Osteocyte (in vitro differentiated cells): ENCODE measurements at regions not wholly inside any gene's neighbourhood (a gene's known extent, or its start where the extent isn't known, plus 50 kb on each side); places are given as distances from the start of the nearest gene placed in this dataset.

Experiments used
- DNase-seq: peaks from one replicate; pipeline ENCODE4 v3.0.0; 2021; ENCODE audit warnings: mixed read lengths; ENCODE audit not compliant: unreplicated experiment; ENCODE audit errors: extremely low spot score
- H3K27ac Mint-ChIP-seq: one replicate; pipeline ENCODE4 v1.8.0; 2021; ENCODE audit warnings: mild to moderate bottlenecking, mixed read lengths; ENCODE audit not compliant: unreplicated experiment
- H3K27me3 Mint-ChIP-seq: one replicate; pipeline ENCODE4 v1.8.0; 2021; ENCODE audit warnings: mixed read lengths; ENCODE audit not compliant: unreplicated experiment
- H3K36me3 Mint-ChIP-seq: one replicate; pipeline ENCODE4 v1.8.0; 2021; ENCODE audit warnings: mixed read lengths; ENCODE audit not compliant: unreplicated experiment
- H3K4me1 Mint-ChIP-seq: one replicate; pipeline ENCODE4 v1.8.0; 2021; ENCODE audit warnings: mixed read lengths; ENCODE audit not compliant: unreplicated experiment
- H3K4me3 Mint-ChIP-seq: one replicate; pipeline ENCODE4 v1.8.0; 2021; ENCODE audit warnings: mild to moderate bottlenecking, moderate library complexity, mixed read lengths; ENCODE audit not compliant: unreplicated experiment
- H3K9me3 Mint-ChIP-seq: one replicate; pipeline ENCODE4 v1.8.0; 2021; ENCODE audit warnings: mixed read lengths; ENCODE audit not compliant: unreplicated experiment
- TF ChIP-seq, protein P1 (sequence below): fragments of 200-600 bp; sonication (generic); IDR thresholded peaks from 2 replicates; pipeline ENCODE4 v1.5.0; 2021; ENCODE audit warnings: antibody characterized with exemption, mild to moderate bottlenecking, moderate library complexity

DNA sequence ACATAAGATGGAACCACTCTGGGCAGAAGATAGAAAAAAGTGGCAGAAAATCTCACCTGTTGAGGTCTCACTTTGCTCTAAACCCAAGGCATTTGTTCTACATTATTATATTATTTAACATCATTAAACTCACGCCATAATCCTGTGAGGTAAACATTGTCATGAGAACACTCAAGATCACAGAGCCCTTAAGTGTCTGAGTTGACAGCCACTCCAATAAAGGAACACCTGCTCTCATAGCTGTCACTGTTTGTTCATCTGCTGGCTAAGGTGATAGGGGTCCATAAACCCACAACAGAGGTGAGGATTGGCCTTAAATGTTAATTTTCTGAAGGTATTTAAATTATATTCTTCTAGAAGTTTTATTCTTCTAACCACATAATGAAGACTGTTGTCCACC, 439.7 kb downstream of the RIT2 start:
- no peaks in the 10 kb centered on the region for H3K9me3 Mint-ChIP-seq
- TF ChIP-seq, protein P1, sequence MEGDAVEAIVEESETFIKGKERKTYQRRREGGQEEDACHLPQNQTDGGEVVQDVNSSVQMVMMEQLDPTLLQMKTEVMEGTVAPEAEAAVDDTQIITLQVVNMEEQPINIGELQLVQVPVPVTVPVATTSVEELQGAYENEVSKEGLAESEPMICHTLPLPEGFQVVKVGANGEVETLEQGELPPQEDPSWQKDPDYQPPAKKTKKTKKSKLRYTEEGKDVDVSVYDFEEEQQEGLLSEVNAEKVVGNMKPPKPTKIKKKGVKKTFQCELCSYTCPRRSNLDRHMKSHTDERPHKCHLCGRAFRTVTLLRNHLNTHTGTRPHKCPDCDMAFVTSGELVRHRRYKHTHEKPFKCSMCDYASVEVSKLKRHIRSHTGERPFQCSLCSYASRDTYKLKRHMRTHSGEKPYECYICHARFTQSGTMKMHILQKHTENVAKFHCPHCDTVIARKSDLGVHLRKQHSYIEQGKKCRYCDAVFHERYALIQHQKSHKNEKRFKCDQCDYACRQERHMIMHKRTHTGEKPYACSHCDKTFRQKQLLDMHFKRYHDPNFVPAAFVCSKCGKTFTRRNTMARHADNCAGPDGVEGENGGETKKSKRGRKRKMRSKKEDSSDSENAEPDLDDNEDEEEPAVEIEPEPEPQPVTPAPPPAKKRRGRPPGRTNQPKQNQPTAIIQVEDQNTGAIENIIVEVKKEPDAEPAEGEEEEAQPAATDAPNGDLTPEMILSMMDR: no peak
- no peak overlapping the region for H3K4me3 Mint-ChIP-seq
- no peaks in the 10 kb centered on the region for H3K36me3 Mint-ChIP-seq
- H3K27ac Mint-ChIP-seq: no peak overlapping the region
- H3K27me3 Mint-ChIP-seq: no peaks in the 10 kb centered on the region
- H3K4me1 Mint-ChIP-seq: no peaks in the 10 kb centered on the region
- DNase-seq: no peak

DNA sequence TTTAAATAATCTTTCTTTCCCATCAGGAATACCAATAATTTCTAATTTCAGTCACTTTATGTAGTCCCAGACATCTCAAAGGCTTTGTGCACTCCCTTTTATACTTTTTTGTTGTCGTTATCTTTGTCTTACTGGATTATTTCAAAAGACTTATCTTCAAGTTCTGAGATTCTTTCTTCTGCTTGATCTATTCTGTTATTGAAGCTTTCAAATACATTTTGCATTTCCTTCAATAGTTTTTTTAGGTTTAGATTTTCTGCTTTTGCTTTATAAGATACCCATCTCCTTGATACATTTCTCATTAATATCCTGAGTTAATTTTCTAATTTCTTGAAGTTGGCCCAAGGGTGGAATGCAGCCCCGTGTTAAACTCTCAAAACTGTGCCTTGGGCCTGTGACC, 432.4 kb downstream of the RIT2 start:
- no peak for DNase-seq
- no peak overlapping the region for H3K4me3 Mint-ChIP-seq
- H3K27ac Mint-ChIP-seq: no peak overlapping the region
- H3K27me3 Mint-ChIP-seq: no peaks in the 10 kb centered on the region
- no peaks in the 10 kb centered on the region for H3K36me3 Mint-ChIP-seq
- no peaks in the 10 kb centered on the region for H3K4me1 Mint-ChIP-seq
- peaks cover 25% of the 10 kb centered on the region for H3K9me3 Mint-ChIP-seq
- TF ChIP-seq, protein P1: no peak

DNA sequence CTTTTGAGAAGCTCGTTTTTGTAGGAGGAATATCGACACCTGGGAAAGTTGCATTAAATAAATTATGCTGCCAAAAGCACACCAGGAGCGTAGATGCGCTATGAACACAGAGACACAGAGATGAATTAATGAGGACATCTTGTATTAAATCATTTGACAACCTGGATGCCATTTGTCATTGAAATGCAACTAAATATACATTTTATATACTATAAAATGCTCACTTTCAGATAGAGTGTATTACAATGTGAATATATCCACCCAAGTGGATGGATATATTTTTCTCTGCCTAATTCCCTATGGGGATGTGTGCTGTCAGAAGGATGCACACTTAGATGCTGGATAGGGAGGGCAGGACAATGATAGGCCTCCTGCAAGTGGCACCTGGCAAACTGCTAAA, 426.2 kb downstream of the RIT2 start:
- Mint-ChIP-seq H3K27ac (no peak overlapping the region), H3K36me3 (no peaks in the 10 kb centered on the region), H3K27me3 (no peaks in the 10 kb centered on the region), H3K9me3 (peaks cover 5% of the 10 kb centered on the region), H3K4me1 (no peaks in the 10 kb centered on the region), H3K4me3 (no peak overlapping the region)
- DNase-seq: no peak
- TF ChIP-seq, protein P1: no peak
